ENCODE measurements at regions not wholly inside any gene's neighbourhood (a gene's known extent, or its start where the extent isn't known, plus 50 kb on each side); places are given as distances from the start of the nearest gene placed in this dataset.

DNA sequence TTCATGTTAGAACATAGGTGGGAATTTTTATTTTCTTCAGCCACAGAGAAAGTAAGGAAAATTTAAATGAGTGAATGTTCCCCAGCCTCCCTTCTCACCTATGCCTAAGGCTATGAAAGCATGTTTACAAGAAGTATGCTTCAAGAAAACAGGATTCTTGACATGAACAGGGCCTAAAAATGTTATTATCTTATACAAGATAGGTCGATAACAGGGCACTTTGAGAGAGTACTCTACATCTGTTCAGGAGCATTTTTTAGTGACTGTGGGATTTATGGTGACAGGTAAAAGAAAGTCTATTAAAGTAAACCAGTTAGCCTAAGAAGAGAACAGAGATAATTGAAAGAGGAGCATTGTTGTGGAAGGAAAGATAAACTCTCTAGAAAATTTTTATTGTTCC, 222.9 kb upstream of the DAAM1 start:
- TF ChIP-seq CTCF (IDR thresholded peaks at IDR 0.05) (no peak), POLR2A (IDR thresholded peaks at IDR 0.05) (no peak)
